ENCODE measurements at regions not wholly inside any gene's neighbourhood (a gene's known extent, or its start where the extent isn't known, plus 50 kb on each side); places are given as distances from the start of the nearest gene placed in this dataset.

GRCh38 chr11:103733889-103734288 lies 302.6 kb upstream of the DDI1 start:
- no peak for DNase-seq
- Histone ChIP-seq H3K4me3 (ENCODE audit: low read depth, low read length) (no peak overlapping the region), H3K27me3 (replicated peaks; ENCODE audit: control insufficient read depth, insufficient read depth, low read length) (no peaks in the 10 kb centered on the region), H3K9me3 (no peaks in the 10 kb centered on the region), H3K4me1 (no peaks in the 10 kb centered on the region), H3K36me3 (ENCODE audit: control insufficient read depth, insufficient read depth, low read length) (no peaks in the 10 kb centered on the region)
- BruUV-seq (replicated peaks): no TSS peak
- no peaks in the 10 kb centered on the region for H3K4me1 Mint-ChIP-seq (ENCODE audit: low read depth, unreplicated experiment)
- no peak for TF ChIP-seq CTCF (IDR thresholded peaks at IDR 0.05; ENCODE audit: insufficient read depth in 1 of 2, low read depth in 1 of 2, low read length in 1 of 2, severe bottlenecking in 1 of 2, unreplicated experiment in 1 of 2)
- POLR2A ChIA-PET: no interaction called here
- CTCF ChIA-PET: no interaction called here
- no peak overlapping the region for H3K27ac Mint-ChIP-seq (ENCODE audit: unreplicated experiment)
- peaks cover 10% of the 10 kb centered on the region for H3K9me3 Mint-ChIP-seq (ENCODE audit: unreplicated experiment)
- intact Hi-C loops (cut with micrococcal nuclease; ENCODE audit: unreplicated experiment): no loop called here
- H3K4me3 Mint-ChIP-seq (ENCODE audit: unreplicated experiment): no peak overlapping the region
- H3K27me3 Mint-ChIP-seq (ENCODE audit: insufficient read depth, unreplicated experiment): no peaks in the 10 kb centered on the region
- H3K36me3 Mint-ChIP-seq (ENCODE audit: insufficient read depth, unreplicated experiment): no peaks in the 10 kb centered on the region

- Histone ChIP-seq H3K36me3 (ENCODE audit: control insufficient read depth, insufficient read depth, low read length) (no peaks in the 10 kb centered on the region), H3K9me3 (no peaks in the 10 kb centered on the region), H3K4me1 (no peaks in the 10 kb centered on the region), H3K4me3 (ENCODE audit: low read depth, low read length) (no peak overlapping the region), H3K27me3 (replicated peaks; ENCODE audit: control insufficient read depth, insufficient read depth, low read length) (no peaks in the 10 kb centered on the region)
- no peak overlapping the region for H3K4me3 Mint-ChIP-seq (ENCODE audit: unreplicated experiment)
- BruUV-seq (replicated peaks): no TSS peak
- POLR2A ChIA-PET: no interaction called here
- CTCF ChIA-PET: no interaction called here
- H3K36me3 Mint-ChIP-seq (ENCODE audit: insufficient read depth, unreplicated experiment): no peaks in the 10 kb centered on the region
- H3K27ac Mint-ChIP-seq (ENCODE audit: unreplicated experiment): no peak overlapping the region
- peaks cover 10% of the 10 kb centered on the region for H3K9me3 Mint-ChIP-seq (ENCODE audit: unreplicated experiment)
- H3K4me1 Mint-ChIP-seq (ENCODE audit: low read depth, unreplicated experiment): no peaks in the 10 kb centered on the region
- no peak for TF ChIP-seq CTCF (IDR thresholded peaks at IDR 0.05; ENCODE audit: insufficient read depth in 1 of 2, low read depth in 1 of 2, low read length in 1 of 2, severe bottlenecking in 1 of 2, unreplicated experiment in 1 of 2)
- no peak for DNase-seq
- intact Hi-C loops (cut with micrococcal nuclease; ENCODE audit: unreplicated experiment): no loop called here
- H3K27me3 Mint-ChIP-seq (ENCODE audit: insufficient read depth, unreplicated experiment): no peaks in the 10 kb centered on the region
Measured at GRCh38 chr11:103735497-103736032, 300.9 kb upstream of the DDI1 start.

DNA sequence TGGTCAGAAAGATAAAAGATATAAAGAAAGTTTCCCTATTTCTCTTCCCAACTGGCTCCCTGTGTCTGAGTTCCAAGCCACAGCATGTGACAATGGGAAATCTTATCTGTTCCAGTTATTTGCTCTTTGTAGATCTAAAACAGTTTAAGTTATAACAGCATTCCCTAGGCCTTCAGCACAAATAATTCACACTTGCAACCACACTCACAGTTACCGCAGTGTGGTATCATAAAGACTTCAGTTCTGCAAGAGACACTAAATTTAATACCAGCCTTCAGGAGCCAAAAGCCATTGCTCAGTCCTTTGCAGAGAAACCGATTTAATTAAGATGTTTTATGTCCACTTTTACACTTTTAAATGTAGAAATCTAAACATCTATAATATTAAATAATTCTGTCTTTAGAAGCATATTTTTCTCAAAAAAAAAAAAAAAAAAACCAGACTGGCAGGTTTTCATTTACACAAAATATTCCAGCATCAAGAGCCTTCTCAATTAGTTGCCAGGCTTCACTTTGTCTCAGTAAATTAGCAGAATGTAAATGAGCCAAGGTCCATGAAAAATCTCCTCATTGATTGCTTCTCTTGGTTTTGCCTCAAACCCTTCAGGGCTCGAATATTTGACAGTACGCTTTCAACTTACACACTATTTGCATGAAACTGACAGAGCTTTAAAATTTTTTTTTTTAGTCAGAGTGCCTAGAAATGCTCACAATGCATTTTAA lies 300.0 kb upstream of the DDI1 start:
- Mint-ChIP-seq H3K9me3 (ENCODE audit: unreplicated experiment) (peaks cover 10% of the 10 kb centered on the region), H3K4me3 (ENCODE audit: unreplicated experiment) (no peak overlapping the region), H3K4me1 (ENCODE audit: low read depth, unreplicated experiment) (no peaks in the 10 kb centered on the region), H3K36me3 (ENCODE audit: insufficient read depth, unreplicated experiment) (no peaks in the 10 kb centered on the region), H3K27me3 (ENCODE audit: insufficient read depth, unreplicated experiment) (no peaks in the 10 kb centered on the region), H3K27ac (ENCODE audit: unreplicated experiment) (no peak overlapping the region)
- Histone ChIP-seq H3K4me3 (ENCODE audit: low read depth, low read length) (no peak overlapping the region), H3K27me3 (replicated peaks; ENCODE audit: control insufficient read depth, insufficient read depth, low read length) (no peaks in the 10 kb centered on the region), H3K9me3 (no peaks in the 10 kb centered on the region), H3K4me1 (no peaks in the 10 kb centered on the region), H3K36me3 (ENCODE audit: control insufficient read depth, insufficient read depth, low read length) (no peaks in the 10 kb centered on the region)
- ChIA-PET POLR2A (no interaction called here), CTCF (no interaction called here)
- no TSS peak for BruUV-seq (replicated peaks)
- no peak for TF ChIP-seq CTCF (IDR thresholded peaks at IDR 0.05; ENCODE audit: insufficient read depth in 1 of 2, low read depth in 1 of 2, low read length in 1 of 2, severe bottlenecking in 1 of 2, unreplicated experiment in 1 of 2)
- no peak for DNase-seq
- intact Hi-C loops (cut with micrococcal nuclease; ENCODE audit: unreplicated experiment): no loop called here
